Esophagus muscularis mucosa (tissue), 4 donors: ENCODE measurements at regions not wholly inside any gene's neighbourhood (a gene's known extent, or its start where the extent isn't known, plus 50 kb on each side); places are given as distances from the start of the nearest gene placed in this dataset.

ENCODE experiments used
- EP300 ChIP-seq: sonication (generic); formaldehyde crosslinking; IDR thresholded peaks from one replicate; pipeline ENCODE4 v1.6.1; 2017; ENCODE audit warnings: antibody characterized with exemption
- POLR2A ChIP-seq: fragments of 450-650 bp; IDR thresholded peaks from one replicate; pipeline ENCODE4 v1.6.1; 2017; ENCODE audit warnings: antibody characterized with exemption, moderate library complexity, mild to moderate bottlenecking, low read depth
- POLR2AphosphoS5 ChIP-seq, 2 donors: sonication (generic); formaldehyde crosslinking; IDR thresholded peaks; one replicate each; pipeline ENCODE4 v1.6.1; 2017; ENCODE audit warnings: antibody characterized with exemption in 2 of 2
- TF ChIP-seq, protein P1 (sequence below), 3 experiments: fragments of 200-600 bp in 2 of 3; fragments of 450-650 bp in 1 of 3; sonication (generic) in 2 of 3; IDR thresholded peaks; one replicate each; pipeline ENCODE4 v1.5.1; 2017 to 2019; ENCODE audit warnings: antibody characterized with exemption in 3 of 3, mild to moderate bottlenecking in 2 of 3, moderate library complexity in 1 of 3

DNA sequence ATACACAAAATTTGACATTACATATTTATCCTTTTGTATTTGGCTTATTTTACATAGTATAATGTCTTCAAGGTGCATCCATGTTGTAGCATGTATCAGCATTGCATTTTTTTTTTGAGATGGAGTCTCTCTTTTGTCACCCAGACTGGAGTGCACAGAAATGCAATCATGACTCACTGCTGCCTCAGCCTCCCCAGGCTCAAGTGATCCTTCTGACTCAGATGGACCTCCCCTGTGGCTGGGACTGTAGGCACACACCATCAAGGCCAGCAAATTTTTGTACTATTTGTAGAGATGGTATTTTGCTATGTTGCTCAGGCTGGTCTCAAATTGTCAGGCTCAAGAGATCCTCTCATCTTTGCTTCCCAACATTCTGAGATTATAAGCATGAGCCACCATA, 214.4 kb upstream of the ALG10B start:
- TF ChIP-seq, protein P1, sequence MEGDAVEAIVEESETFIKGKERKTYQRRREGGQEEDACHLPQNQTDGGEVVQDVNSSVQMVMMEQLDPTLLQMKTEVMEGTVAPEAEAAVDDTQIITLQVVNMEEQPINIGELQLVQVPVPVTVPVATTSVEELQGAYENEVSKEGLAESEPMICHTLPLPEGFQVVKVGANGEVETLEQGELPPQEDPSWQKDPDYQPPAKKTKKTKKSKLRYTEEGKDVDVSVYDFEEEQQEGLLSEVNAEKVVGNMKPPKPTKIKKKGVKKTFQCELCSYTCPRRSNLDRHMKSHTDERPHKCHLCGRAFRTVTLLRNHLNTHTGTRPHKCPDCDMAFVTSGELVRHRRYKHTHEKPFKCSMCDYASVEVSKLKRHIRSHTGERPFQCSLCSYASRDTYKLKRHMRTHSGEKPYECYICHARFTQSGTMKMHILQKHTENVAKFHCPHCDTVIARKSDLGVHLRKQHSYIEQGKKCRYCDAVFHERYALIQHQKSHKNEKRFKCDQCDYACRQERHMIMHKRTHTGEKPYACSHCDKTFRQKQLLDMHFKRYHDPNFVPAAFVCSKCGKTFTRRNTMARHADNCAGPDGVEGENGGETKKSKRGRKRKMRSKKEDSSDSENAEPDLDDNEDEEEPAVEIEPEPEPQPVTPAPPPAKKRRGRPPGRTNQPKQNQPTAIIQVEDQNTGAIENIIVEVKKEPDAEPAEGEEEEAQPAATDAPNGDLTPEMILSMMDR (IDR thresholded peaks at IDR 0.05) = no peak
- TF ChIP-seq EP300 (no peak), POLR2A (no peak), POLR2AphosphoS5 (IDR thresholded peaks at IDR 0.05) (no peak)
